Fibroblast of lung (primary cell): ENCODE measurements at regions not wholly inside any gene's neighbourhood (a gene's known extent, or its start where the extent isn't known, plus 50 kb on each side); places are given as distances from the start of the nearest gene placed in this dataset.
A peak's percentile ranks its signal among the peaks of the same experiment; 100 is the strongest.

Source experiments
- DNase-seq, 2 donors: peaks; one replicate each; pipeline versions ENCODE4 v3.0.0 to v3.0.0-alpha.2; 2010; ENCODE audit warnings: low read depth in 2 of 2
- H2AFZ ChIP-seq: 2 replicates; pipeline ENCODE4 v1.5.1; 2012; ENCODE audit warnings: low read length, control low read depth, inconsistent platforms
- H3K27ac ChIP-seq: 2 replicates; pipeline ENCODE4 v1.5.1; 2011; ENCODE audit warnings: low read length, control low read depth; ENCODE audit not compliant: insufficient read depth
- H3K27me3 ChIP-seq: 2 replicates; pipeline ENCODE4 v1.5.1; 2011; ENCODE audit warnings: mild to moderate bottlenecking, low read length; ENCODE audit not compliant: control insufficient read depth, insufficient read depth
- H3K36me3 ChIP-seq: 2 replicates; pipeline ENCODE4 v1.5.1; 2011; ENCODE audit warnings: low read length; ENCODE audit not compliant: control insufficient read depth, insufficient read depth
- H3K4me1 ChIP-seq: 2 replicates; pipeline ENCODE4 v1.5.1; 2011; ENCODE audit warnings: low read length; ENCODE audit not compliant: control insufficient read depth, insufficient read depth; ENCODE audit errors: extremely low read depth
- H3K4me2 ChIP-seq: 2 replicates; pipeline ENCODE4 v1.5.1; 2011; ENCODE audit warnings: low read length, control low read depth; ENCODE audit not compliant: insufficient read depth; ENCODE audit errors: extremely low read depth
- H3K4me3 ChIP-seq, 4 experiments: fragments of 200-600 bp in 1 of 4; sonication (generic) in 1 of 4; replicated peaks in 1 of 4; 2 replicates each; pipeline ENCODE4 v1.5.1; 2011 to 2016; ENCODE audit warnings: low read length in 4 of 4, low read depth in 3 of 4, mild to moderate bottlenecking in 3 of 4, control low read depth in 2 of 4, inconsistent platforms in 1 of 4, mixed read lengths in 1 of 4; ENCODE audit not compliant: insufficient read depth in 1 of 4; ENCODE audit errors: control extremely low read depth in 1 of 4
- H3K79me2 ChIP-seq: 2 replicates; pipeline ENCODE4 v1.5.1; 2012; ENCODE audit warnings: mild to moderate bottlenecking, low read length, inconsistent platforms; ENCODE audit not compliant: control insufficient read depth, insufficient read depth
- H3K9ac ChIP-seq: 2 replicates; pipeline ENCODE4 v1.5.1; 2011; ENCODE audit warnings: mild to moderate bottlenecking, low read length, control low read depth; ENCODE audit not compliant: insufficient read depth
- H3K9me3 ChIP-seq: 2 replicates; pipeline ENCODE4 v1.5.1; 2012; ENCODE audit warnings: low read depth, low read length; ENCODE audit not compliant: control insufficient read depth, insufficient read depth
- H4K20me1 ChIP-seq: 2 replicates; pipeline ENCODE4 v1.5.1; 2011; ENCODE audit warnings: low read length; ENCODE audit not compliant: control insufficient read depth, insufficient read depth; ENCODE audit errors: extremely low read depth
- CTCF ChIP-seq, 2 donors: IDR thresholded peaks in 1 of 2; conservative IDR thresholded peaks in 1 of 2; 1 replicate in 1 of 2; 2 replicates in 1 of 2; pipeline ENCODE4 v1.5.1; 2011 to 2012; ENCODE audit warnings: low read length in 2 of 2, control low read depth in 1 of 2, inconsistent platforms in 1 of 2, low read depth in 1 of 2, mild to moderate bottlenecking in 1 of 2
- EZH2 ChIP-seq: IDR thresholded peaks from 2 replicates; pipeline ENCODE4 v1.5.1; 2012; ENCODE audit warnings: low read length, control low read depth, mild to moderate bottlenecking; ENCODE audit errors: missing control alignments

GRCh38 chr6:141437685-141438084 is 695.0 kb upstream of the GJE1 start:
- no peaks in the 10 kb centered on the region for H3K4me1 ChIP-seq
- no peaks in the 10 kb centered on the region for H3K27me3 ChIP-seq
- no peaks in the 10 kb centered on the region for H3K9me3 ChIP-seq
- no peak overlapping the region for H3K27ac ChIP-seq
- H4K20me1 ChIP-seq = no peaks in the 10 kb centered on the region
- DNase-seq = no peak
- H2AFZ ChIP-seq = no peak overlapping the region
- no peaks in the 10 kb centered on the region for H3K36me3 ChIP-seq
- no peak for TF ChIP-seq EZH2
- no peak for TF ChIP-seq CTCF (conservative IDR thresholded peaks at IDR 0.05 in 1 of 2, IDR thresholded peaks at IDR 0.05 in 1 of 2; ENCODE audit: low read depth in 1 of 2, low read length in 2 of 2)
- no peak overlapping the region for H3K4me3 ChIP-seq
- no peak overlapping the region for H3K9ac ChIP-seq
- H3K4me2 ChIP-seq = no peak overlapping the region
- H3K79me2 ChIP-seq = no peaks in the 10 kb centered on the region

- H3K9me3 ChIP-seq = no peaks in the 10 kb centered on the region
- no peaks in the 10 kb centered on the region for H3K36me3 ChIP-seq
- H3K79me2 ChIP-seq = no peaks in the 10 kb centered on the region
- DNase-seq = peak in 1 of 2 donors; percentile 43
- no peak overlapping the region for H3K9ac ChIP-seq
- H4K20me1 ChIP-seq = no peaks in the 10 kb centered on the region
- TF ChIP-seq EZH2 = no peak
- TF ChIP-seq CTCF (conservative IDR thresholded peaks at IDR 0.05 in 1 of 2, IDR thresholded peaks at IDR 0.05 in 1 of 2; ENCODE audit: low read depth in 1 of 2, low read length in 2 of 2) = no peak
- H3K27me3 ChIP-seq = no peaks in the 10 kb centered on the region
- no peak overlapping the region for H3K4me2 ChIP-seq
- H3K4me3 ChIP-seq = no peak overlapping the region
- H3K27ac ChIP-seq = no peak overlapping the region
- no peaks in the 10 kb centered on the region for H3K4me1 ChIP-seq
- H2AFZ ChIP-seq = no peak overlapping the region
Measured at GRCh38 chr6:141437011-141437410, 695.7 kb upstream of the GJE1 start.

- Histone ChIP-seq H3K9ac (no peak overlapping the region), H3K27me3 (no peaks in the 10 kb centered on the region), H3K4me1 (no peaks in the 10 kb centered on the region), H2AFZ (peak overlapping the region; percentile 11), H3K4me2 (no peak overlapping the region), H3K4me3 (no peak overlapping the region), H3K27ac (no peak overlapping the region), H4K20me1 (no peaks in the 10 kb centered on the region), H3K79me2 (no peaks in the 10 kb centered on the region), H3K9me3 (no peaks in the 10 kb centered on the region), H3K36me3 (no peaks in the 10 kb centered on the region)
- DNase-seq = peak in 1 of 2 donors; percentile 61
- TF ChIP-seq CTCF (conservative IDR thresholded peaks at IDR 0.05 in 1 of 2, IDR thresholded peaks at IDR 0.05 in 1 of 2; ENCODE audit: low read depth in 1 of 2, low read length in 2 of 2) (no peak), EZH2 (no peak)
Measured at GRCh38 chr6:141426400-141426980, 706.2 kb upstream of the GJE1 start.
